GM10248 (cell line): ENCODE measurements at regions not wholly inside any gene's neighbourhood (a gene's known extent, or its start where the extent isn't known, plus 50 kb on each side); places are given as distances from the start of the nearest gene placed in this dataset.
"Not testable (repeated sequence)": the region's sequence is repeated elsewhere in the genome, so short reads cannot be mapped to it uniquely, and the experiment has no call there.

Experiments
- CTCF ChIA-PET: fragments of 300-600 bp; sonication (Branson Sonifier 250); formaldehyde crosslinking; extraction: SDS; loops from one replicate; lab custom pipeline; 2021; ENCODE audit warnings: antibody characterized with exemption; lab: Yijun Ruan, JAX
- POLR2A ChIA-PET: fragments of 350-650 bp; sonication (Branson Sonifier 250); formaldehyde crosslinking; extraction: SDS; loops from one replicate; lab custom pipeline; 2020; ENCODE audit warnings: antibody characterized with exemption; lab: Yijun Ruan, JAX
- DNase-seq: peaks from one replicate; pipeline ENCODE4 v3.0.0; 2012; ENCODE audit errors: extremely low spot score
- CTCF ChIP-seq: IDR thresholded peaks from 2 replicates; pipeline ENCODE4 v1.5.1; 2012; ENCODE audit warnings: mild to moderate bottlenecking, low read depth; ENCODE audit errors: extremely low read depth, missing control alignments, control extremely low read depth

DNA sequence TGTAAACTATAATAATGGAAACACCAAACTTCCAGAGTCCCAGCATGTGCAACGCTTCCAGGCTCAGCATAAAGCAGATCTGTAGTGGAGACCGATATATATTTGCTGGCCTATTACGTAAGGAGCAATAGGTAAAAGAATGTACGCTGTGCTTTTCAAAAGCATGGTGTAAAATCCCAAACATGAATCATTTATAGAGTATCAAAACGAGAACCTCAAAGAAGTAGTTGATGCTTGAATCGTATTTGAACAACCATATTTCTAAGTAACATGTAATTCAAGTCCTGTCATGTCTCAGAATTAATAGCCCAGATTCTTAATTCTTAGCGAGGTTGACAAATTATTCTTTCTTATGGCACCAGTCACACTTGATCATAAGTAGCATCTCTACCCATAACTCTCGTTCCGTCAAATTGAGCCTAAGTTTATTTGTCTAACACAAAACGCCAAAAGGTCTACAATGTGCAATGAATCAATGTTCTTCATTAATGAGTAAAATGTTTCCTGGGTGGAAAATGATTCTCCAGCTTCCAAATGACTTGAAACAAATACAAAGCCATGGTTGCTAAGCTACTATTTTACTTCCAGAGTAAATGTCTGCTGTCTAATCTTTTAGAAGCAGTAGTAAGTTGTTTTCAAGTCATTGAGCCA lies 811.5 kb upstream of the FRG1 start:
- ChIA-PET POLR2A (no interaction called here), CTCF (no interaction called here)
- no peak for DNase-seq
- no peak for TF ChIP-seq CTCF

DNA sequence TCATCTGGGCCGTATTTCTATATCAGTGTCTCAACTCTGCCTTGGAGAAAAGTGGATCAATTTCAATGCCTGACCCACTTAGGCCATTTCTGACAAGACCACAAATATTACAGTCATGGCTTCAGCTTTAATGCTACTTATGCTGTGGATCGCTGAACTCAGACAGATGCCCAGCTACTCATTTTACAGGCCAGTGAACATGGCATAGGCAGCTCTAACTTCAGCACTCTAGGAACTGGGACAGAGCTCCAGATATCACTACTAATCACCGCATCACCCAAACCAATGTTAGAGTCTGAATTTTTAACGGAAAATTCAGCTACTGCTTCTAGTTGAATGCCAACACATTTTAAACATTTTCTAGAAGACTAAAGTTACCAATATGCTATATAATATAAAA lies 809.6 kb upstream of the FRG1 start:
- POLR2A ChIA-PET = no interaction called here
- DNase-seq = no peak
- TF ChIP-seq CTCF = no peak
- CTCF ChIA-PET = no interaction called here

DNA sequence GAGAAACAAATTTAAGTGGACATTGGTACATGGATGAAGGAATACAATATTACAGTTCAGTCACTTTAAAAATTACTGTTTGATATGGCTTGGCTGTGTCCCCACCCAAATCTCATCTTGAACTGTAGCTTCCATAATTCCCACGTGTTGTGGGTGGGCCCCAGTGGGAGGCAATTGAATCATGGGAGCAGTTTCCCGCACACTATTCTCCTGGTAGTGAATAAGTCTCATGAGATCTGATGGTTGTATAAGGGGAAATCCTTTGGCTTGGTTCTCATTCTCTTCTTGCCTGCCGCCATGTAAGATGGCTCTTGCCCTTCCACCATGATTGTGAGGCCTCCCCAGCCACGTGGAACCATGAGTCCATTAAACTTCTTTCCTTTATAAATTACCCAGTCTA lies 804.2 kb upstream of the FRG1 start:
- DNase-seq = no peak
- CTCF ChIA-PET = no interaction called here
- TF ChIP-seq CTCF = no peak
- POLR2A ChIA-PET = no interaction called here

DNA sequence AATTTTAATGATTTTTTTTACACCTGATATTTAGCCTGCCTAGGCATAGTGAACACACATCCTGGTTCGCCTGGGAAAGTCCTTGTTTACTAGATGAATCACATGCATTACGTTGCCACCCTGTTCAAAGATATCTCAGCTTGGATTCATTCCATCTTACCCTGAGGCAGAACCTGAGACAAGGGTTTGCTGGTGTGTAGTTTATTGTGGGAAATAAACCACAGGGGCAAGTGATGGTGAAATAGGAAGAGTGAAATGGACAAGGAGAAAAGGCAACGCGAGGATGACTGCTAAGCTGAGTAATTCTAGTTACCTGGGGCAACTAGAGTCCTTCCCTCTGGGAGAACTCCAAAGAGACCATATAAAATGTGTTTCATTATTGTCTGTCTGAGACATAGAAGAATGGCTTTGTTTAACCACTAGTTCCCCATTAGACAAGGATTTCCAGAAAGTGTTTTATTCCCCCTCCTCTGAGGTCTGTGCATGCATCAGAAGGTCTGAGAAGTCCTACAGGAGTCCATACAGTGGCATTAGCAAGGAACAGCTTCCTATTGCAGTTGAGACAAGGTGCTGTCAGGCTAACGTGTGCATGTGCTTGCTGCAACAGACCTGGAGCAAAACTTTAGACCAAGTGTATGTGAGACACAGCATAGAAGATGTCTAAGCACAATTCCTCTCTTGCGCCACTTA lies 797.3 kb upstream of the FRG1 start:
- ChIA-PET POLR2A (no interaction called here), CTCF (no interaction called here)
- no peak for TF ChIP-seq CTCF
- DNase-seq = no peak

- ChIA-PET POLR2A (no interaction called here), CTCF (no interaction called here)
- DNase-seq = no peak
- no peak for TF ChIP-seq CTCF
Measured at GRCh38 chr4:189147005-189147929, 793.4 kb upstream of the FRG1 start.

DNA sequence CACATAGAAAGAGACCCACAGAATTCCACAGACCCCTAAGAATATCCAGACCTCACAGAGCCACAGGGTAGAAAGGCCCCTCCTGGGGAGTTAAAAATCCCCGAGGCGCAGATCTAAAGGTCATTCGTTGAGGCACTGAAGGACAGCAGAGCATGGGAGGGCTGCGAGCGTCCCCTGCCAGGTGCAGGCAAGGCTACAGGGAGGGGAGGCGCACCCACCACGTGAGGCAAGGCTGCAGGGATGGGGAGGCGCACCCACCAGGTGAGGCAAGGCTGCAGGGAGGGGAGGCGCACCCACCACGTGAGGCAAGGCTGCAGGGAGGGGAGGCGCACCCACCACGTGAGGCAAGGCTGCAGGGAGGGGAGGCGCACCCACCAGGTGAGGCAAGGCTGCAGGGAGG lies 785.6 kb upstream of the FRG1 start:
- POLR2A ChIA-PET, DNase-seq: not testable (repeated sequence)
- CTCF ChIA-PET = interaction anchor here (1.0 kb wide), 1 partner anchor 65 kb away, joined by 3 read pairs; no protein-coding TSS in a partner anchor
